GM13977 (cell line): ENCODE measurements at regions not wholly inside any gene's neighbourhood (a gene's known extent, or its start where the extent isn't known, plus 50 kb on each side); places are given as distances from the start of the nearest gene placed in this dataset.

Source experiments
- DNase-seq: peaks from one replicate; pipeline ENCODE4 v3.0.0; 2012; ENCODE audit warnings: low spot score
- CTCF ChIP-seq: IDR thresholded peaks from 2 replicates; pipeline ENCODE4 v1.5.1; 2012; ENCODE audit warnings: mild to moderate bottlenecking, control low read depth; ENCODE audit not compliant: insufficient read depth; ENCODE audit errors: extremely low read depth, missing control alignments
- in situ Hi-C: fragments of 300-500 bp; cut with MboI; formaldehyde crosslinking; loops from one replicate; pipeline ENCODE4 v1.12.0; 2022; ENCODE audit warnings: low sequenced_read_pairs, low pct_unique_long_range_greater_than_20kb, mixed read lengths, inconsistent platforms; ENCODE audit not compliant: unreplicated experiment

- no peak for TF ChIP-seq CTCF
- in situ Hi-C loops = no loop called here
- DNase-seq = no peak
Observed at GRCh38 chr21:35398346-35398982, 349.4 kb upstream of the RUNX1 start.

GRCh38 chr21:35397781-35398180 lies 348.7 kb upstream of the RUNX1 start:
- TF ChIP-seq CTCF = no peak
- in situ Hi-C loops = no loop called here
- no peak for DNase-seq

GRCh38 chr21:35396655-35397054 lies 347.6 kb upstream of the RUNX1 start:
- no peak for DNase-seq
- TF ChIP-seq CTCF = no peak
- in situ Hi-C loops = no loop called here

- no peak for DNase-seq
- TF ChIP-seq CTCF = no peak
- in situ Hi-C loops = no loop called here
Observed at GRCh38 chr21:35395728-35396127, 346.6 kb upstream of the RUNX1 start.

GRCh38 chr21:35394634-35395369 lies 345.7 kb upstream of the RUNX1 start:
- no peak for TF ChIP-seq CTCF
- in situ Hi-C loops = no loop called here
- no peak for DNase-seq

- DNase-seq = no peak
- in situ Hi-C loops = no loop called here
- TF ChIP-seq CTCF = no peak
Observed at GRCh38 chr21:35394049-35394448, 344.9 kb upstream of the RUNX1 start.
